ENCODE measurements at regions not wholly inside any gene's neighbourhood (a gene's known extent, or its start where the extent isn't known, plus 50 kb on each side); places are given as distances from the start of the nearest gene placed in this dataset.

DNA sequence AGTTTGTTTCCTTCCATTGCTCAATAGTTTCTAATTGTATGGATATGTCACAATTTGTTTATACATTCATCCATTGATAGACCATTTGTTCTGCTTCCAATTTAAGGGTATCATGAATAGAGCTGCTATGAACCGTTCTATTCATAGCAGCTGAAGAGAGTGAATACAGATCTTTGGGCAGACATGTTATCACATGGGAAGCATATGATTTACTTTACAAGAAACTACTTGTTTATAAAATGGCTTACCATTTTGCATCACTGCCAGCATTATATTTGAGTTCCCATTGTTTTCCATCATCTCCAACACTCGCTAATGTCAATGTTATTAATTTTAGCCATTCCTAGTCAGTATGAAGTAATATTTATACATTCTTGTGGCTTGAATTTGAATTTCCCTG, 549.0 kb downstream of the MAT2B start:
- H3K9ac ChIP-seq (ENCODE audit: insufficient read length): no peak overlapping the region
- no peak overlapping the region for H3K27ac ChIP-seq
- H3K9me3 ChIP-seq (ENCODE audit: low read depth, low read length): no peaks in the 10 kb centered on the region
- no peak overlapping the region for H3K4me3 ChIP-seq
- no peak for DNase-seq (ENCODE audit: low read depth, low spot score)
- TF ChIP-seq FOXP2 (optimal IDR thresholded peaks at IDR 0.05; ENCODE audit: control extremely low read depth, extremely low read length, insufficient read depth): no peak
- TF ChIP-seq EZH2 (IDR thresholded peaks at IDR 0.05): no peak
- no peaks in the 10 kb centered on the region for H3K36me3 ChIP-seq (ENCODE audit: insufficient read depth, low read length)

DNA sequence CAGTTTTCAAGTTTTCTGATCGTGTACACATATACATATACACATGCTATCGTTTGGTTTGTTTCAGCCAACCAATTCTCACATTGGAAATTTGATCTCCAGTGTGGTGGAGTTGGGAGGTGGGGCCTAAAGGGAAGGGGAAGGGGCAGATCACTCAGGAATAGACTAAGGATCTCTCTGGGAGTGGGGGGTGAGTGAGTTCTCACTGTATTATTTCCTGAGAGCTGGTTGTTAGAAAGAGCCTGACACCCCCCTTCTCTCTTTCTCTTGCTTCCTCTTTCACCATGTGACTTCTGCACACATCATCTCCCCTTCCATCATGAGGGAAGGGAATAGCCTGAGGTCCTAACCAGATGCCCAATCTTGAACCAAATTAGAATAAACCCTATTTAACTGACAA, 551.7 kb downstream of the MAT2B start:
- H3K4me3 ChIP-seq: no peak overlapping the region
- TF ChIP-seq POLR2AphosphoS5 (IDR thresholded peaks at IDR 0.05; ENCODE audit: borderline replicate concordance, low read depth, low read length) (no peak), FOXP2 (optimal IDR thresholded peaks at IDR 0.05; ENCODE audit: control extremely low read depth, extremely low read length, insufficient read depth) (no peak), EZH2 (IDR thresholded peaks at IDR 0.05) (no peak)
- no peak for DNase-seq (ENCODE audit: low read depth, low spot score)
- no peaks in the 10 kb centered on the region for H3K9me3 ChIP-seq (ENCODE audit: low read depth, low read length)
- H3K9ac ChIP-seq (ENCODE audit: insufficient read length): no peak overlapping the region
- H3K27ac ChIP-seq: no peak overlapping the region
- no peaks in the 10 kb centered on the region for H3K36me3 ChIP-seq (ENCODE audit: insufficient read depth, low read length)

DNA sequence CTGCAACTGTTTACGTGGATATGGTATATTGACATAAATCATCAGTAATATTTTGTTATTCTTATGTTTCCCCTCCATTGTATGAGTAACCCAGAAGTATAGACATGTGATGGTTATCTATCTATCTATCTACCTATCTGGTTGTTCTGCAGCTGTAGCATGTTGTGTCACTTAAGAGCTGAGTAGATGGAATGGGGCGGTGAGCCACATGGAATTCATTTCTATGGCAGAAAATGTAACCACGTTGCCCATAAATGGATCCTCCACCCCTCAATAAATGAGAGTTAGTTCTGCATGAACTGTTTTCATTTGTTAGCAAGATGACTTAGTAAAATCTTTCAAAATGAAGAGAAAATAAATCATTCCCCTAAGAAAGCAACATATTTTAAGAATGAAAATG, 553.2 kb downstream of the MAT2B start:
- H3K9me3 ChIP-seq (ENCODE audit: low read depth, low read length): no peaks in the 10 kb centered on the region
- H3K4me3 ChIP-seq: no peak overlapping the region
- H3K27ac ChIP-seq: no peak overlapping the region
- no peak for TF ChIP-seq EZH2 (IDR thresholded peaks at IDR 0.05)
- TF ChIP-seq POLR2AphosphoS5 (IDR thresholded peaks at IDR 0.05; ENCODE audit: borderline replicate concordance, low read depth, low read length): no peak
- no peak for TF ChIP-seq FOXP2 (optimal IDR thresholded peaks at IDR 0.05; ENCODE audit: control extremely low read depth, extremely low read length, insufficient read depth)
- no peaks in the 10 kb centered on the region for H3K36me3 ChIP-seq (ENCODE audit: insufficient read depth, low read length)
- H3K9ac ChIP-seq (ENCODE audit: insufficient read length): no peak overlapping the region
- DNase-seq (ENCODE audit: low read depth, low spot score): no peak

DNA sequence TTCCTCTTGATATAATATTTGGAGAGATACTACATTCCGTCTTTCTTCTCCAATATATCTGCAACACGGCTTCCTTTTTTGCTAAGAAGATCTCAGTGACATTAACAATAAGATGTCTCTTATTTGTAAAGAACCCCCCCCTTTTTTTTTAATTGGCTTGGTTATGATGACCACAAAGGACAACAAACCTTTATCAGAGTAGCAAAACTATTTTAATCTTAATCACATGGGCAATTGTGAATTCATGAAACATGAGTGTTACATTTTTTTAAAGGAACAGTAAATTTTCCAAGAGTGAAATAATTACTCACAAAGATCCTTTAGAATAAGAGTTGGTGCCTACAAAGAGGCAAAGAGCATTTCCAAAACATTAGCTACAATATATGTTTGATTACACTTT, 554.1 kb downstream of the MAT2B start:
- TF ChIP-seq FOXP2 (optimal IDR thresholded peaks at IDR 0.05; ENCODE audit: control extremely low read depth, extremely low read length, insufficient read depth): no peak
- no peak for TF ChIP-seq POLR2AphosphoS5 (IDR thresholded peaks at IDR 0.05; ENCODE audit: borderline replicate concordance, low read depth, low read length)
- TF ChIP-seq EZH2 (IDR thresholded peaks at IDR 0.05): no peak
- no peak overlapping the region for H3K4me3 ChIP-seq
- DNase-seq (ENCODE audit: low read depth, low spot score): no peak
- H3K9me3 ChIP-seq (ENCODE audit: low read depth, low read length): no peaks in the 10 kb centered on the region
- H3K36me3 ChIP-seq (ENCODE audit: insufficient read depth, low read length): no peaks in the 10 kb centered on the region
- H3K9ac ChIP-seq (ENCODE audit: insufficient read length): no peak overlapping the region
- no peak overlapping the region for H3K27ac ChIP-seq

DNA sequence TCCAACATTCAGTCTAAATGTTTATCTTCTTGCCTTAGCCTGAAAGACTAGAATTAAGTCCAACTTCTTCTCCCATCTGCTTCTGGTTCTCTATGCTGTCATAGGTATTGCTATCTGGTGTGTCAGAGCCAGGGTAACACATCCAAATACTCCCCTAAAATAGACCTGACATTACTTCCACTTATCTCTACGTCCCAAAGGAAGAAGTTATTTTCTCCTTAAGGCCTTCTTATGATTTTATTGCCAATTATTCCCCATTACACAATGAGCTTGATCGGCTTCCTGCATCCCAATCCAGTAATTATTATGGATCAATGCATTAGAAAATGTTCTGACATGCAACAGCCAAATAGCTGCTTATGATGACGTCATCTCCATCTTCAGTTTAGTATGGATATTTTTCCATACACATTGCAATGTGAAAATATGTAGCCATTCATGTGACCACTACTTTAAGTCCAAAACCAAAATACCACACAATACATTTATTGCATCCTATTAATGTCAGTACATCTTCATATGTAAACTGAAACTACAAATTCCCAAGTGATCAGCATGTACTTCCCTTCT, 555.5 kb downstream of the MAT2B start:
- Histone ChIP-seq H3K4me3 (no peak overlapping the region), H3K36me3 (ENCODE audit: insufficient read depth, low read length) (no peaks in the 10 kb centered on the region), H3K27ac (no peak overlapping the region), H3K9ac (ENCODE audit: insufficient read length) (no peak overlapping the region), H3K9me3 (ENCODE audit: low read depth, low read length) (no peaks in the 10 kb centered on the region)
- TF ChIP-seq EZH2 (IDR thresholded peaks at IDR 0.05) (no peak), POLR2AphosphoS5 (IDR thresholded peaks at IDR 0.05; ENCODE audit: borderline replicate concordance, low read depth, low read length) (no peak), FOXP2 (optimal IDR thresholded peaks at IDR 0.05; ENCODE audit: control extremely low read depth, extremely low read length, insufficient read depth) (no peak)
- DNase-seq (ENCODE audit: low read depth, low spot score): no peak

DNA sequence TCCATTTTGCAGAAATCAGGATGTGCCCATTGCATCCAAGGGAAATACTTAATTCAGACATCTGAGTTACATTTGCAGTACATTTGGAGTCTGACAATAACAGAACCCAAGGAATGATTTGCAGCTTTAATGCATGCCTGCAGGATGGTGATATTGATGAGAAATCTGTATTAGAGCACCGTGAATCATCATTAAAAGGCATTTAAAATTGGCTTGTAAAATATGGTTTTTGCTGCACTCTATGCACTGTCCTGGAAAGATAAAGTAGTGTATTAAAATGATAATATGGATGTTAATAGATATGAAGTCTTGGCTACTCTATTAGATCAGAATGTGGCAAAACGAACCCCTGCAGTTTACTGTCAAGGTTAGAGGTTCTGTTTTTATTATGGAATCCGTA, 556.9 kb downstream of the MAT2B start:
- H3K9ac ChIP-seq (ENCODE audit: insufficient read length): no peak overlapping the region
- no peaks in the 10 kb centered on the region for H3K9me3 ChIP-seq (ENCODE audit: low read depth, low read length)
- H3K4me3 ChIP-seq: no peak overlapping the region
- DNase-seq (ENCODE audit: low read depth, low spot score): no peak
- H3K36me3 ChIP-seq (ENCODE audit: insufficient read depth, low read length): no peaks in the 10 kb centered on the region
- TF ChIP-seq POLR2AphosphoS5 (IDR thresholded peaks at IDR 0.05; ENCODE audit: borderline replicate concordance, low read depth, low read length) (no peak), EZH2 (IDR thresholded peaks at IDR 0.05) (no peak), FOXP2 (optimal IDR thresholded peaks at IDR 0.05; ENCODE audit: control extremely low read depth, extremely low read length, insufficient read depth) (no peak)
- H3K27ac ChIP-seq: no peak overlapping the region

DNA sequence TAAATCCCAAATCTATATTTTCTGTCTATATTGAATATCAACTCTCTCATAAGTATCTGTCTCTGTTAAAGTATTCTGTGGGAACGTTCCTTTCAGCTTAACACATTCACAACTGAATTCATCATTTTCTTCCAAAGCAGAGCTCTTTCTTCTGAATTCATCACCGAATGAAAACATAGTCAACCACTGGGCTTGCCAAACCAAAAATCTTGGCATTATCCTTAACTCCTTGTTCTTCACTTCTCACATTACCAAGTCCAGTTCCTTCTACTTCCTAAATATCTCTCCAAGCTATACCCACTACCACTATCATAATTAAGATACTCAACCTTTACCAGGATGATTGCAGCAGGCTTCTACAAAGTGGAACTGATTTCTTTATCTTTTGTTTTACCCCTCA, 559.8 kb downstream of the MAT2B start:
- no peak for TF ChIP-seq FOXP2 (optimal IDR thresholded peaks at IDR 0.05; ENCODE audit: control extremely low read depth, extremely low read length, insufficient read depth)
- no peak for TF ChIP-seq POLR2AphosphoS5 (IDR thresholded peaks at IDR 0.05; ENCODE audit: borderline replicate concordance, low read depth, low read length)
- no peak for DNase-seq (ENCODE audit: low read depth, low spot score)
- Histone ChIP-seq H3K36me3 (ENCODE audit: insufficient read depth, low read length) (no peaks in the 10 kb centered on the region), H3K9me3 (ENCODE audit: low read depth, low read length) (no peaks in the 10 kb centered on the region), H3K9ac (ENCODE audit: insufficient read length) (no peak overlapping the region), H3K4me3 (no peak overlapping the region), H3K27ac (no peak overlapping the region)

DNA sequence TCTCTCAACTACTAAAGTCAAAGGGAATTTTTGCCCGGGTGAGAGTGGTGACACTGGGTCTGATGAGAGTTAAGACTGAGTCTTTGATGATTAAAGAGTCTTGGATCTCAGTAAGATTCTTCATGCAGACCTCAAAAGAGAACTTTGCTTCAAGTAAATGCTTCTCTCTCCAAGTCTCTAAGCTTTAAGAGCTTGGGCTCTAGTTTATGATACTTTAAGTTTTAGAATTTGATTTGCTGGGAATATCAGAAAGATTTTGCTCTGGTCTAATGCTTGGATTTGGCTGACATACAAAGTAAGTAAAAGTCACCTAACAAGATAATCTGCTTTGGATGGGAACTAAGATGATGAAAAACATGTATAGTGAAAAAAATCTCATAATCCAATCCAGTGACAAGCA, 566.3 kb downstream of the MAT2B start:
- TF ChIP-seq EZH2 (IDR thresholded peaks at IDR 0.05): no peak
- no peak for TF ChIP-seq FOXP2 (optimal IDR thresholded peaks at IDR 0.05; ENCODE audit: control extremely low read depth, extremely low read length, insufficient read depth)
- no peak for TF ChIP-seq POLR2AphosphoS5 (IDR thresholded peaks at IDR 0.05; ENCODE audit: borderline replicate concordance, low read depth, low read length)
- Histone ChIP-seq H3K9ac (ENCODE audit: insufficient read length) (no peak overlapping the region), H3K36me3 (ENCODE audit: insufficient read depth, low read length) (no peaks in the 10 kb centered on the region), H3K27ac (no peak overlapping the region), H3K9me3 (ENCODE audit: low read depth, low read length) (no peaks in the 10 kb centered on the region), H3K4me3 (no peak overlapping the region)
- no peak for DNase-seq (ENCODE audit: low read depth, low spot score)

DNA sequence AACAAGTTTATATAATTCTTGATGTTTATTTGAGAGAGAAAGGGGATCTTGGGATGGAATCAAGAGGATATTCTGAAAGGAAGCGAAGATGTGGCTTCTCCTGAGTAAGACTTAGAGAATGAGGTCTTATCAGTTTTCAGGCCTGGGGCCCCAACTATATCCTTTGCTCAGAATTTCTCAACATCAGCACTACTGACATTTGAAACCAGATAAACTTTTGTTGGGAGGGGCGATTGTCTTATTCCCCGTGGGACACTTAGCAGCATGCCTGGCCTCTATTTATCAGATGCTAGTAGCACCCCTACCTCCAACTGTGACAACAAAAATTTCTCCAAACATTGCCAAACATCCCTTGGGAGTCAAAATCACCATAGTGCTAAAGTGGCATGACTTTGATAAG, 567.7 kb downstream of the MAT2B start:
- H3K36me3 ChIP-seq (ENCODE audit: insufficient read depth, low read length): no peaks in the 10 kb centered on the region
- no peak for TF ChIP-seq FOXP2 (optimal IDR thresholded peaks at IDR 0.05; ENCODE audit: control extremely low read depth, extremely low read length, insufficient read depth)
- no peak overlapping the region for H3K27ac ChIP-seq
- no peak overlapping the region for H3K9ac ChIP-seq (ENCODE audit: insufficient read length)
- H3K9me3 ChIP-seq (ENCODE audit: low read depth, low read length): no peaks in the 10 kb centered on the region
- H3K4me3 ChIP-seq: no peak overlapping the region
- DNase-seq (ENCODE audit: low read depth, low spot score): no peak
